Chondrocyte (in vitro differentiated cells): ENCODE measurements at regions not wholly inside any gene's neighbourhood (a gene's known extent, or its start where the extent isn't known, plus 50 kb on each side); places are given as distances from the start of the nearest gene placed in this dataset.
A peak's percentile ranks its signal among the peaks of the same experiment; 100 is the strongest.

Experiments
- DNase-seq: peaks from one replicate; pipeline ENCODE4 v3.0.0; 2021; ENCODE audit warnings: mixed read lengths, low spot score
- H3K27ac Mint-ChIP-seq: one replicate; pipeline ENCODE4 v1.8.0; 2021; ENCODE audit warnings: mild to moderate bottlenecking, moderate library complexity, mixed read lengths; ENCODE audit not compliant: unreplicated experiment
- H3K27me3 Mint-ChIP-seq: 2 replicates; pipeline ENCODE4 v1.8.0; 2021; ENCODE audit warnings: low read depth, mixed read lengths
- H3K36me3 Mint-ChIP-seq: 2 replicates; pipeline ENCODE4 v1.8.0; 2021; ENCODE audit warnings: low read depth, mixed read lengths
- H3K4me1 Mint-ChIP-seq: 2 replicates; pipeline ENCODE4 v1.8.0; 2021; ENCODE audit warnings: low read depth, mild to moderate bottlenecking, mixed read lengths
- H3K4me3 Mint-ChIP-seq: one replicate; pipeline ENCODE4 v1.8.0; 2021; ENCODE audit warnings: mild to moderate bottlenecking, moderate library complexity, mixed read lengths; ENCODE audit not compliant: unreplicated experiment
- H3K9me3 Mint-ChIP-seq: 2 replicates; pipeline ENCODE4 v1.8.0; 2021; ENCODE audit warnings: low read depth, mixed read lengths
- TF ChIP-seq, protein P1 (sequence below): fragments of 200-600 bp; sonication (generic); IDR thresholded peaks from 2 replicates; pipeline ENCODE4 v1.5.0; 2021; ENCODE audit warnings: antibody characterized with exemption, mild to moderate bottlenecking, moderate library complexity

DNA sequence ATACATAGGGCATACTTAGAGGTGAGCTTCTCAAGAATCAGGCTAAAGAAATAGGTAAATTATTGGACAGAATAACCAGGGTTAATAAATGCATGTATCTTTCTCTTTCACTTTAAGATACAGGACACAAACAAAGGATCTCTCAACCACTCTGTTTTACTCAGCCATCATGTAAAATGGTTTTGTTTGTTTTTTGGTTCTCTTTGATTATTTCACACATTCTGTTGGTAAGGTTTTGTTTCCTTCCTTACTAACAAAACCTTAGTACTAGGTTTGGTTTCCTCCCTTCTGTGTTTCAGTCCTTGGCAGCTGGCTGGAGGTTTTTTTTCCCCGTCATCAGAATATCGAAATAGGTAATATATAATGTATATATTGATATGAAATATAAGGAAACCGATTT is 1506.8 kb upstream of the TMEFF2 start:
- peaks cover 2% of the 10 kb centered on the region for H3K36me3 Mint-ChIP-seq
- H3K27me3 Mint-ChIP-seq: no peaks in the 10 kb centered on the region
- H3K4me3 Mint-ChIP-seq: no peak overlapping the region
- peaks cover 19% of the 10 kb centered on the region for H3K4me1 Mint-ChIP-seq
- no peak for DNase-seq
- TF ChIP-seq, protein P1, sequence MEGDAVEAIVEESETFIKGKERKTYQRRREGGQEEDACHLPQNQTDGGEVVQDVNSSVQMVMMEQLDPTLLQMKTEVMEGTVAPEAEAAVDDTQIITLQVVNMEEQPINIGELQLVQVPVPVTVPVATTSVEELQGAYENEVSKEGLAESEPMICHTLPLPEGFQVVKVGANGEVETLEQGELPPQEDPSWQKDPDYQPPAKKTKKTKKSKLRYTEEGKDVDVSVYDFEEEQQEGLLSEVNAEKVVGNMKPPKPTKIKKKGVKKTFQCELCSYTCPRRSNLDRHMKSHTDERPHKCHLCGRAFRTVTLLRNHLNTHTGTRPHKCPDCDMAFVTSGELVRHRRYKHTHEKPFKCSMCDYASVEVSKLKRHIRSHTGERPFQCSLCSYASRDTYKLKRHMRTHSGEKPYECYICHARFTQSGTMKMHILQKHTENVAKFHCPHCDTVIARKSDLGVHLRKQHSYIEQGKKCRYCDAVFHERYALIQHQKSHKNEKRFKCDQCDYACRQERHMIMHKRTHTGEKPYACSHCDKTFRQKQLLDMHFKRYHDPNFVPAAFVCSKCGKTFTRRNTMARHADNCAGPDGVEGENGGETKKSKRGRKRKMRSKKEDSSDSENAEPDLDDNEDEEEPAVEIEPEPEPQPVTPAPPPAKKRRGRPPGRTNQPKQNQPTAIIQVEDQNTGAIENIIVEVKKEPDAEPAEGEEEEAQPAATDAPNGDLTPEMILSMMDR: no peak
- H3K9me3 Mint-ChIP-seq: no peaks in the 10 kb centered on the region
- no peak overlapping the region for H3K27ac Mint-ChIP-seq

- H3K27ac Mint-ChIP-seq: no peak overlapping the region
- no peak overlapping the region for H3K4me3 Mint-ChIP-seq
- no peak for DNase-seq
- H3K9me3 Mint-ChIP-seq: no peaks in the 10 kb centered on the region
- no peaks in the 10 kb centered on the region for H3K36me3 Mint-ChIP-seq
- H3K4me1 Mint-ChIP-seq: peaks cover 19% of the 10 kb centered on the region
- TF ChIP-seq, protein P1: peak; percentile 88
- no peaks in the 10 kb centered on the region for H3K27me3 Mint-ChIP-seq
These were observed 1500.6 kb upstream of the TMEFF2 start for GRCh38 chr2:193695367-193695766.

DNA sequence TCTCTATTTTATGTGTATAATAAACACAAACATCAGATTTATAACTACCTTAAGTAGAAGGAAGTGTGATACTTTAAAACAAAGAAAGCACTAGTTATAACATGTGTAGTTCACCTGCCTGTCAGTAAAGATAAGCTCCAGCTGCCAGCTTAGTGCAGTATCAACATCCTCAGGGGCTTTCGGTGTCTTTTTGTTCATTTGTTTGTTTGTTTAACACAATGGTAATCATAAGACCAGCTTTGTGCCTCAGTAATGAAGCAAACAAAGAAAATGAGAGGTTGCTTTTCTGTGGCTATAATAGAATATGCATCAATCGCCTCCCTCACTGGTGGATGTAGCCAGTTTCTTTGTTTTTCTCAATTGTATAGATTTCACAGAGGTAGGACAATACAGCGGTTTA is 1499.0 kb upstream of the TMEFF2 start:
- no peak overlapping the region for H3K4me3 Mint-ChIP-seq
- no peaks in the 10 kb centered on the region for H3K36me3 Mint-ChIP-seq
- TF ChIP-seq, protein P1: no peak
- H3K27me3 Mint-ChIP-seq: no peaks in the 10 kb centered on the region
- peaks cover 11% of the 10 kb centered on the region for H3K4me1 Mint-ChIP-seq
- no peak overlapping the region for H3K27ac Mint-ChIP-seq
- H3K9me3 Mint-ChIP-seq: no peaks in the 10 kb centered on the region
- DNase-seq: no peak

- TF ChIP-seq, protein P1: no peak
- no peaks in the 10 kb centered on the region for H3K9me3 Mint-ChIP-seq
- H3K27ac Mint-ChIP-seq: no peak overlapping the region
- no peaks in the 10 kb centered on the region for H3K4me1 Mint-ChIP-seq
- no peaks in the 10 kb centered on the region for H3K27me3 Mint-ChIP-seq
- H3K36me3 Mint-ChIP-seq: no peaks in the 10 kb centered on the region
- H3K4me3 Mint-ChIP-seq: no peak overlapping the region
- DNase-seq: no peak
These were observed 1495.8 kb upstream of the TMEFF2 start for GRCh38 chr2:193690572-193690971.

DNA sequence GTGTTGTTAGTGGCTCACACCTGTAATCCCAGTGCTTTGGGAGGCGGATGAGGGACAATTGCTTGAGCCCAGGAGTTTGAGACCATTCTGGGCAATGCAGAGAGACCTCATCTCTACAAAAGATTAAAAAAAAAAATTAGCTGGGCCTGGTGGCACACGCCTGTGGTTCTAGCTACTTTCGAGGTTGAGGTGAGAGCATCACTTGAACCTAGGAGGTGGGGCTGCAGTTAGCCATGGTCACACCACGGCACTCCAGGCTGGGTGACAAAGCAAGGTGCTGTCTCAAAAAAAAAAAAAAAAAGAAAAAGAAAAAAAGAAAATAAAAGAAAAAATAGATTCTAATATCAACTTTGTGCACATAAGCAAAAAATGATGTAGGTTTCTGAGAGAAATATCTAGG is 1492.5 kb upstream of the TMEFF2 start:
- no peaks in the 10 kb centered on the region for H3K4me1 Mint-ChIP-seq
- no peak overlapping the region for H3K27ac Mint-ChIP-seq
- no peaks in the 10 kb centered on the region for H3K9me3 Mint-ChIP-seq
- no peak overlapping the region for H3K4me3 Mint-ChIP-seq
- peaks cover 2% of the 10 kb centered on the region for H3K27me3 Mint-ChIP-seq
- DNase-seq: no peak
- TF ChIP-seq, protein P1: no peak
- no peaks in the 10 kb centered on the region for H3K36me3 Mint-ChIP-seq
